WTC11 (cell line): ENCODE measurements at regions not wholly inside any gene's neighbourhood (a gene's known extent, or its start where the extent isn't known, plus 50 kb on each side); places are given as distances from the start of the nearest gene placed in this dataset.
A peak's percentile ranks its signal among the peaks of the same experiment; 100 is the strongest.

Experiments
- ATAC-seq: fragments of 200-7000 bp; cut with Tn5 transposase; 2 replicates; pipeline ENCODE4 v1.10.0; 2021; ENCODE audit warnings: mild to moderate bottlenecking, moderate library complexity
- CTCF ChIA-PET: fragments of 300-600 bp; sonication (Branson Sonifier 250); formaldehyde crosslinking; loops from one replicate; lab custom pipeline; 2021; ENCODE audit warnings: antibody characterized with exemption; lab: Charles Lee
- POLR2A ChIA-PET: fragments of 350-600 bp; sonication (Branson Sonifier 250); formaldehyde crosslinking; loops from one replicate; lab custom pipeline; 2021; ENCODE audit warnings: antibody characterized with exemption; lab: Charles Lee
- DNase-seq: peaks from one replicate; pipeline ENCODE4 v3.0.0; 2021; ENCODE audit warnings: low spot score
- H3K27ac Mint-ChIP-seq: 2 replicates; pipeline ENCODE4 v1.8.0; 2021; ENCODE audit warnings: mixed read lengths
- H3K27me3 Mint-ChIP-seq: 2 replicates; pipeline ENCODE4 v1.8.0; 2021; ENCODE audit warnings: low read depth, mild to moderate bottlenecking, moderate library complexity, mixed read lengths
- H3K36me3 Mint-ChIP-seq: 2 replicates; pipeline ENCODE4 v1.8.0; 2021; ENCODE audit warnings: mixed read lengths
- H3K4me1 Mint-ChIP-seq: 2 replicates; pipeline ENCODE4 v1.8.0; 2022; ENCODE audit warnings: mixed read lengths
- H3K4me3 Mint-ChIP-seq: 2 replicates; pipeline ENCODE4 v1.8.0; 2021; ENCODE audit warnings: mild to moderate bottlenecking, moderate library complexity, mixed read lengths
- H3K9me3 Mint-ChIP-seq: 2 replicates; pipeline ENCODE4 v1.8.0; 2021; ENCODE audit warnings: mixed read lengths
- CREB1 ChIP-seq: sonication (generic); formaldehyde crosslinking; IDR thresholded peaks from 2 replicates; pipeline ENCODE4 v1.8.0; 2023; ENCODE audit warnings: mild to moderate bottlenecking, missing genetic modification reagents
- FOXJ3 ChIP-seq: sonication (generic); formaldehyde crosslinking; IDR thresholded peaks from 2 replicates; pipeline ENCODE4 v1.9.0; 2021; ENCODE audit warnings: missing genetic modification reagents, mild to moderate bottlenecking, borderline replicate concordance
- HMGA2 ChIP-seq: fragments of 250-450 bp; sonication (Bioruptor Pico); IDR thresholded peaks from 2 replicates; pipeline ENCODE4 v1.4.0; 2021; ENCODE audit warnings: mild to moderate bottlenecking, moderate library complexity
- NFATC4 ChIP-seq: fragments of 250-450 bp; sonication (Bioruptor Pico); IDR thresholded peaks from 2 replicates; pipeline ENCODE4 v1.9.0; 2021; ENCODE audit warnings: mild to moderate bottlenecking
- NFYB ChIP-seq: sonication (generic); formaldehyde crosslinking; conservative IDR thresholded peaks from 2 replicates; pipeline ENCODE4 v1.8.0; 2022; ENCODE audit warnings: low read depth, missing genetic modification reagents
- NR2C2 ChIP-seq: sonication (generic); formaldehyde crosslinking; IDR thresholded peaks from 2 replicates; pipeline ENCODE4 v1.8.0; 2022; ENCODE audit warnings: mild to moderate bottlenecking, missing genetic modification reagents
- NR3C1 ChIP-seq: sonication (generic); formaldehyde crosslinking; conservative IDR thresholded peaks from 2 replicates; pipeline ENCODE4 v1.8.1; 2023; ENCODE audit warnings: low read depth, mild to moderate bottlenecking, missing genetic modification reagents
- SMAD3 ChIP-seq: sonication (generic); formaldehyde crosslinking; IDR thresholded peaks from 2 replicates; pipeline ENCODE4 v1.8.0; 2022; ENCODE audit warnings: missing genetic modification reagents, mild to moderate bottlenecking, borderline replicate concordance
- ZNF121 ChIP-seq: sonication (generic); formaldehyde crosslinking; IDR thresholded peaks from 2 replicates; pipeline ENCODE4 v1.8.0; 2023; ENCODE audit warnings: missing genetic modification reagents
- ZNF138 ChIP-seq: sonication (generic); formaldehyde crosslinking; conservative IDR thresholded peaks from 2 replicates; pipeline ENCODE4 v1.8.1; 2022; ENCODE audit warnings: mild to moderate bottlenecking, moderate library complexity, missing genetic modification reagents
- ZNF263 ChIP-seq: sonication (generic); formaldehyde crosslinking; IDR thresholded peaks from 2 replicates; pipeline ENCODE4 v1.8.1; 2022; ENCODE audit warnings: low read depth, mild to moderate bottlenecking, moderate library complexity, missing genetic modification reagents
- TF ChIP-seq, protein P1 (sequence below): sonication (generic); formaldehyde crosslinking; IDR thresholded peaks from 2 replicates; pipeline ENCODE4 v1.8.1; 2023; ENCODE audit warnings: mild to moderate bottlenecking, missing genetic modification reagents
- TF ChIP-seq, protein P2 (sequence below): sonication (generic); formaldehyde crosslinking; IDR thresholded peaks from 2 replicates; pipeline ENCODE4 v1.8.0; 2023; ENCODE audit warnings: missing genetic modification reagents
- TF ChIP-seq, protein P3 (sequence below): sonication (generic); formaldehyde crosslinking; IDR thresholded peaks from 2 replicates; pipeline ENCODE4 v1.8.0; 2022; ENCODE audit warnings: mild to moderate bottlenecking, missing genetic modification reagents
- TF ChIP-seq, protein P4 (sequence below): sonication (generic); formaldehyde crosslinking; IDR thresholded peaks from 2 replicates; pipeline ENCODE4 v1.8.0; 2023; ENCODE audit warnings: mild to moderate bottlenecking, missing genetic modification reagents
- TF ChIP-seq, protein P5 (sequence below): sonication (generic); formaldehyde crosslinking; IDR thresholded peaks from 2 replicates; pipeline ENCODE4 v1.8.0; 2022; ENCODE audit warnings: missing genetic modification reagents
- TF ChIP-seq, protein P6 (sequence below): fragments of 250-450 bp; sonication (Bioruptor Pico); IDR thresholded peaks from 2 replicates; pipeline ENCODE4 v2.1.2; 2022; ENCODE audit warnings: mild to moderate bottlenecking, moderate library complexity
- TF ChIP-seq, protein P7 (sequence below): sonication (generic); formaldehyde crosslinking; IDR thresholded peaks from 2 replicates; pipeline ENCODE4 v1.8.1; 2022; ENCODE audit warnings: missing genetic modification reagents, borderline replicate concordance

DNA sequence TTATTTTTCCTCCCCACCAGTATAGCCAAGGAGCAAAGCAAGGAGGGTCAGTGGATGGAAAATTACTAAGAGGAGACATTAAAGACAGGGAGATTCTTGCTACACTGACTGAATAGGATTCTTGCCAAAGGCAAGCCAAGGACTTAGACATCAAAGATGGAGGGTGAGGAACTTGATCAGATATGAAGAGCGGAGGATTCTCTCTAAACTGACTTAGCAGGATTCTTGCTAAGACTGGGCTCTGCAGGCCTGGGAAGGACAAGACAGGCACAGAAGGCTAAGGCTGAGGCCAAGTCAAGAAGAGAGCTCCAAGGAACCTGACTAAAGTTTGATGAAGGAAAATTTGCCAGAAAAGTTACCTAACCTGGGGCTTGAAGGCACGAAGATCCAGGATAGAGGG is 143.9 kb upstream of the RMP24 start:
- Mint-ChIP-seq H3K4me3 (no peak overlapping the region), H3K36me3 (peaks cover 61% of the 10 kb centered on the region), H3K27ac (peak overlapping the region; percentile 97), H3K4me1 (peaks cover 53% of the 10 kb centered on the region)
- CTCF ChIA-PET = interaction anchor here (3.8 kb wide), 1 partner anchor 9 kb away, joined by 29 read pairs; no protein-coding TSS in a partner anchor
- ATAC-seq (no peak), DNase-seq (no peak)
- no peak for TF ChIP-seq CREB1 (CRISPR knock-in tag)
- TF ChIP-seq, protein P1, sequence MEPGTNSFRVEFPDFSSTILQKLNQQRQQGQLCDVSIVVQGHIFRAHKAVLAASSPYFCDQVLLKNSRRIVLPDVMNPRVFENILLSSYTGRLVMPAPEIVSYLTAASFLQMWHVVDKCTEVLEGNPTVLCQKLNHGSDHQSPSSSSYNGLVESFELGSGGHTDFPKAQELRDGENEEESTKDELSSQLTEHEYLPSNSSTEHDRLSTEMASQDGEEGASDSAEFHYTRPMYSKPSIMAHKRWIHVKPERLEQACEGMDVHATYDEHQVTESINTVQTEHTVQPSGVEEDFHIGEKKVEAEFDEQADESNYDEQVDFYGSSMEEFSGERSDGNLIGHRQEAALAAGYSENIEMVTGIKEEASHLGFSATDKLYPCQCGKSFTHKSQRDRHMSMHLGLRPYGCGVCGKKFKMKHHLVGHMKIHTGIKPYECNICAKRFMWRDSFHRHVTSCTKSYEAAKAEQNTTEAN (CRISPR knock-in tag) = no peak
- TF ChIP-seq, protein P2, sequence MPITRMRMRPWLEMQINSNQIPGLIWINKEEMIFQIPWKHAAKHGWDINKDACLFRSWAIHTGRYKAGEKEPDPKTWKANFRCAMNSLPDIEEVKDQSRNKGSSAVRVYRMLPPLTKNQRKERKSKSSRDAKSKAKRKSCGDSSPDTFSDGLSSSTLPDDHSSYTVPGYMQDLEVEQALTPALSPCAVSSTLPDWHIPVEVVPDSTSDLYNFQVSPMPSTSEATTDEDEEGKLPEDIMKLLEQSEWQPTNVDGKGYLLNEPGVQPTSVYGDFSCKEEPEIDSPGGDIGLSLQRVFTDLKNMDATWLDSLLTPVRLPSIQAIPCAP (CRISPR knock-in tag) = no peak
- no peak for TF ChIP-seq ZNF263 (CRISPR knock-in tag)
- TF ChIP-seq NFYB (CRISPR knock-in tag) = no peak
- TF ChIP-seq HMGA2 (CRISPR knock-in tag) = no peak
- TF ChIP-seq, protein P3, sequence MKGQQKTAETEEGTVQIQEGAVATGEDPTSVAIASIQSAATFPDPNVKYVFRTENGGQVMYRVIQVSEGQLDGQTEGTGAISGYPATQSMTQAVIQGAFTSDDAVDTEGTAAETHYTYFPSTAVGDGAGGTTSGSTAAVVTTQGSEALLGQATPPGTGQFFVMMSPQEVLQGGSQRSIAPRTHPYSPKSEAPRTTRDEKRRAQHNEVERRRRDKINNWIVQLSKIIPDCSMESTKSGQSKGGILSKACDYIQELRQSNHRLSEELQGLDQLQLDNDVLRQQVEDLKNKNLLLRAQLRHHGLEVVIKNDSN (CRISPR knock-in tag) = no peak
- TF ChIP-seq, protein P4, sequence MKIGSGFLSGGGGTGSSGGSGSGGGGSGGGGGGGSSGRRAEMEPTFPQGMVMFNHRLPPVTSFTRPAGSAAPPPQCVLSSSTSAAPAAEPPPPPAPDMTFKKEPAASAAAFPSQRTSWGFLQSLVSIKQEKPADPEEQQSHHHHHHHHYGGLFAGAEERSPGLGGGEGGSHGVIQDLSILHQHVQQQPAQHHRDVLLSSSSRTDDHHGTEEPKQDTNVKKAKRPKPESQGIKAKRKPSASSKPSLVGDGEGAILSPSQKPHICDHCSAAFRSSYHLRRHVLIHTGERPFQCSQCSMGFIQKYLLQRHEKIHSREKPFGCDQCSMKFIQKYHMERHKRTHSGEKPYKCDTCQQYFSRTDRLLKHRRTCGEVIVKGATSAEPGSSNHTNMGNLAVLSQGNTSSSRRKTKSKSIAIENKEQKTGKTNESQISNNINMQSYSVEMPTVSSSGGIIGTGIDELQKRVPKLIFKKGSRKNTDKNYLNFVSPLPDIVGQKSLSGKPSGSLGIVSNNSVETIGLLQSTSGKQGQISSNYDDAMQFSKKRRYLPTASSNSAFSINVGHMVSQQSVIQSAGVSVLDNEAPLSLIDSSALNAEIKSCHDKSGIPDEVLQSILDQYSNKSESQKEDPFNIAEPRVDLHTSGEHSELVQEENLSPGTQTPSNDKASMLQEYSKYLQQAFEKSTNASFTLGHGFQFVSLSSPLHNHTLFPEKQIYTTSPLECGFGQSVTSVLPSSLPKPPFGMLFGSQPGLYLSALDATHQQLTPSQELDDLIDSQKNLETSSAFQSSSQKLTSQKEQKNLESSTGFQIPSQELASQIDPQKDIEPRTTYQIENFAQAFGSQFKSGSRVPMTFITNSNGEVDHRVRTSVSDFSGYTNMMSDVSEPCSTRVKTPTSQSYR = no peak
- TF ChIP-seq, all 79 proteins: peak for 0
- POLR2A ChIA-PET = interaction anchor here (1.1 kb wide), 1 partner anchor 14 kb away, joined by 4 read pairs; no protein-coding TSS in a partner anchor
- H3K9me3 Mint-ChIP-seq = peaks cover 62% of the 10 kb centered on the region
- peaks cover 20% of the 10 kb centered on the region for H3K27me3 Mint-ChIP-seq

DNA sequence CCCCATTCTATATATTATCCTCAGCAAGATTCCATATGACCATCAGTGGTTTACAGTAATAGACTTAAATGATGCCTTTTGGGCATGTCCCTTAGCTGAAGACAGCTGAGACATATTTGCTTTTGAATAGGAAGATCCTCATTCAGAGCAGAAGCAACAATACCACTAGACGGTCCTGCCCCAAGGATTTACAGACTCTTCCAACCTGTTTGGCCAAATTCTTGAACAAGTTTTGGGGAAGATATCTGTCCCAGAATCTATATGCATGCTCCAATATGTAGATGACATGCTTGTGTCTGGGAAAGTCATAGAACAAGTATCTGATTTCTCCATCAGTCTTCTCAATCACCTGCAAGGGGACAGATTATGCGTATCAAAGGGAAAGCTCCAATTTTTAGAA is 137.1 kb upstream of the RMP24 start:
- ChIA-PET CTCF (interaction anchor here (1.7 kb wide), 1 partner anchor 79 kb away, joined by 4 read pairs; no protein-coding TSS in a partner anchor), POLR2A (no interaction called here)
- Mint-ChIP-seq H3K4me1 (peaks cover 20% of the 10 kb centered on the region), H3K27ac (0 out of 2 replicates have a peak overlapping the region, but pooled peaks have one; percentile 31), H3K4me3 (no peak overlapping the region), H3K27me3 (peaks cover 24% of the 10 kb centered on the region), H3K9me3 (peaks cover 85% of the 10 kb centered on the region), H3K36me3 (peaks cover 78% of the 10 kb centered on the region)
- DNase-seq = no peak
- TF ChIP-seq NR3C1 (CRISPR knock-in tag) = no peak
- TF ChIP-seq, protein P5, sequence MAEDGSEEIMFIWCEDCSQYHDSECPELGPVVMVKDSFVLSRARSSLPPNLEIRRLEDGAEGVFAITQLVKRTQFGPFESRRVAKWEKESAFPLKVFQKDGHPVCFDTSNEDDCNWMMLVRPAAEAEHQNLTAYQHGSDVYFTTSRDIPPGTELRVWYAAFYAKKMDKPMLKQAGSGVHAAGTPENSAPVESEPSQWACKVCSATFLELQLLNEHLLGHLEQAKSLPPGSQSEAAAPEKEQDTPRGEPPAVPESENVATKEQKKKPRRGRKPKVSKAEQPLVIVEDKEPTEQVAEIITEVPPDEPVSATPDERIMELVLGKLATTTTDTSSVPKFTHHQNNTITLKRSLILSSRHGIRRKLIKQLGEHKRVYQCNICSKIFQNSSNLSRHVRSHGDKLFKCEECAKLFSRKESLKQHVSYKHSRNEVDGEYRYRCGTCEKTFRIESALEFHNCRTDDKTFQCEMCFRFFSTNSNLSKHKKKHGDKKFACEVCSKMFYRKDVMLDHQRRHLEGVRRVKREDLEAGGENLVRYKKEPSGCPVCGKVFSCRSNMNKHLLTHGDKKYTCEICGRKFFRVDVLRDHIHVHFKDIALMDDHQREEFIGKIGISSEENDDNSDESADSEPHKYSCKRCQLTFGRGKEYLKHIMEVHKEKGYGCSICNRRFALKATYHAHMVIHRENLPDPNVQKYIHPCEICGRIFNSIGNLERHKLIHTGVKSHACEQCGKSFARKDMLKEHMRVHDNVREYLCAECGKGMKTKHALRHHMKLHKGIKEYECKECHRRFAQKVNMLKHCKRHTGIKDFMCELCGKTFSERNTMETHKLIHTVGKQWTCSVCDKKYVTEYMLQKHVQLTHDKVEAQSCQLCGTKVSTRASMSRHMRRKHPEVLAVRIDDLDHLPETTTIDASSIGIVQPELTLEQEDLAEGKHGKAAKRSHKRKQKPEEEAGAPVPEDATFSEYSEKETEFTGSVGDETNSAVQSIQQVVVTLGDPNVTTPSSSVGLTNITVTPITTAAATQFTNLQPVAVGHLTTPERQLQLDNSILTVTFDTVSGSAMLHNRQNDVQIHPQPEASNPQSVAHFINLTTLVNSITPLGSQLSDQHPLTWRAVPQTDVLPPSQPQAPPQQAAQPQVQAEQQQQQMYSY (CRISPR knock-in tag) = no peak
- no peak for TF ChIP-seq FOXJ3 (CRISPR knock-in tag)
- TF ChIP-seq ZNF121 (CRISPR knock-in tag) = no peak
- TF ChIP-seq, protein P6, sequence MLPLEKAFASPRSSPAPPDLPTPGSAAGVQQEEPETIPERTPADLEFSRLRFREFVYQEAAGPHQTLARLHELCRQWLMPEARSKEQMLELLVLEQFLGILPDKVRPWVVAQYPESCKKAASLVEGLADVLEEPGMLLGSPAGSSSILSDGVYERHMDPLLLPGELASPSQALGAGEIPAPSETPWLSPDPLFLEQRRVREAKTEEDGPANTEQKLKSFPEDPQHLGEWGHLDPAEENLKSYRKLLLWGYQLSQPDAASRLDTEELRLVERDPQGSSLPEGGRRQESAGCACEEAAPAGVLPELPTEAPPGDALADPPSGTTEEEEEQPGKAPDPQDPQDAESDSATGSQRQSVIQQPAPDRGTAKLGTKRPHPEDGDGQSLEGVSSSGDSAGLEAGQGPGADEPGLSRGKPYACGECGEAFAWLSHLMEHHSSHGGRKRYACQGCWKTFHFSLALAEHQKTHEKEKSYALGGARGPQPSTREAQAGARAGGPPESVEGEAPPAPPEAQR (CRISPR knock-in tag) = no peak
- TF ChIP-seq NFATC4 (CRISPR knock-in tag) = no peak
- no peak for TF ChIP-seq ZNF263 (CRISPR knock-in tag)
- TF ChIP-seq, protein P7, sequence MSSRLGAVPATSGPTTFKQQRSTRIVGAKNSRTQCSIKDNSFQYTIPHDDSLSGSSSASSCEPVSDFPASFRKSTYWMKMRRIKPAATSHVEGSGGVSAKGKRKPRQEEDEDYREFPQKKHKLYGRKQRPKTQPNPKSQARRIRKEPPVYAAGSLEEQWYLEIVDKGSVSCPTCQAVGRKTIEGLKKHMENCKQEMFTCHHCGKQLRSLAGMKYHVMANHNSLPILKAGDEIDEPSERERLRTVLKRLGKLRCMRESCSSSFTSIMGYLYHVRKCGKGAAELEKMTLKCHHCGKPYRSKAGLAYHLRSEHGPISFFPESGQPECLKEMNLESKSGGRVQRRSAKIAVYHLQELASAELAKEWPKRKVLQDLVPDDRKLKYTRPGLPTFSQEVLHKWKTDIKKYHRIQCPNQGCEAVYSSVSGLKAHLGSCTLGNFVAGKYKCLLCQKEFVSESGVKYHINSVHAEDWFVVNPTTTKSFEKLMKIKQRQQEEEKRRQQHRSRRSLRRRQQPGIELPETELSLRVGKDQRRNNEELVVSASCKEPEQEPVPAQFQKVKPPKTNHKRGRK = no peak
- no peak for TF ChIP-seq NR2C2 (CRISPR knock-in tag)
- no peak for TF ChIP-seq ZNF138 (CRISPR knock-in tag)
- TF ChIP-seq SMAD3 = no peak
- no peak for ATAC-seq
